Erythroblast (primary cell): ENCODE measurements at regions not wholly inside any gene's neighbourhood (a gene's known extent, or its start where the extent isn't known, plus 50 kb on each side); places are given as distances from the start of the nearest gene placed in this dataset.

Experiments
- GATA1 ChIP-seq: IDR thresholded peaks from 2 replicates; pipeline ENCODE4 v1.6.1; 2011; ENCODE audit warnings: low read depth, mild to moderate bottlenecking, control low read depth, low read length, moderate library complexity
- POLR2A ChIP-seq: IDR thresholded peaks from 2 replicates; pipeline ENCODE4 v1.6.1; 2011; ENCODE audit warnings: mild to moderate bottlenecking, low read length

- TF ChIP-seq POLR2A = no peak
- TF ChIP-seq GATA1 = no peak
These were observed 298.7 kb upstream of the ZC3H12C start for GRCh38 chr11:109794501-109794900.
